Testis (tissue), 2 donors: ENCODE measurements at regions not wholly inside any gene's neighbourhood (a gene's known extent, or its start where the extent isn't known, plus 50 kb on each side); places are given as distances from the start of the nearest gene placed in this dataset.

Source experiments
- POLR2A ChIP-seq: fragments of 450-650 bp; IDR thresholded peaks from one replicate; pipeline ENCODE4 v1.6.1; 2017; ENCODE audit warnings: antibody characterized with exemption, mild to moderate bottlenecking, moderate library complexity
- TF ChIP-seq, protein P1 (sequence below), 3 experiments: fragments of 450-650 bp in 2 of 3; fragments of 200-600 bp in 1 of 3; sonication (generic) in 1 of 3; IDR thresholded peaks; one replicate each; pipeline ENCODE4 v1.5.1; 2016 to 2019; ENCODE audit warnings: antibody characterized with exemption in 3 of 3, mild to moderate bottlenecking in 2 of 3, moderate library complexity in 1 of 3

GRCh38 chr11:69210310-69211035, 54.7 kb downstream of the SMIM38 start:
- TF ChIP-seq, protein P1, sequence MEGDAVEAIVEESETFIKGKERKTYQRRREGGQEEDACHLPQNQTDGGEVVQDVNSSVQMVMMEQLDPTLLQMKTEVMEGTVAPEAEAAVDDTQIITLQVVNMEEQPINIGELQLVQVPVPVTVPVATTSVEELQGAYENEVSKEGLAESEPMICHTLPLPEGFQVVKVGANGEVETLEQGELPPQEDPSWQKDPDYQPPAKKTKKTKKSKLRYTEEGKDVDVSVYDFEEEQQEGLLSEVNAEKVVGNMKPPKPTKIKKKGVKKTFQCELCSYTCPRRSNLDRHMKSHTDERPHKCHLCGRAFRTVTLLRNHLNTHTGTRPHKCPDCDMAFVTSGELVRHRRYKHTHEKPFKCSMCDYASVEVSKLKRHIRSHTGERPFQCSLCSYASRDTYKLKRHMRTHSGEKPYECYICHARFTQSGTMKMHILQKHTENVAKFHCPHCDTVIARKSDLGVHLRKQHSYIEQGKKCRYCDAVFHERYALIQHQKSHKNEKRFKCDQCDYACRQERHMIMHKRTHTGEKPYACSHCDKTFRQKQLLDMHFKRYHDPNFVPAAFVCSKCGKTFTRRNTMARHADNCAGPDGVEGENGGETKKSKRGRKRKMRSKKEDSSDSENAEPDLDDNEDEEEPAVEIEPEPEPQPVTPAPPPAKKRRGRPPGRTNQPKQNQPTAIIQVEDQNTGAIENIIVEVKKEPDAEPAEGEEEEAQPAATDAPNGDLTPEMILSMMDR (IDR thresholded peaks at IDR 0.05), result no peak
- no peak for TF ChIP-seq POLR2A
